MM.1S (cell line): ENCODE measurements at regions not wholly inside any gene's neighbourhood (a gene's known extent, or its start where the extent isn't known, plus 50 kb on each side); places are given as distances from the start of the nearest gene placed in this dataset.

Experiments used
- EZH2 ChIP-seq: fragments of 300-600 bp; sonication (generic); optimal IDR thresholded peaks from 2 replicates; pipeline ENCODE3; 2017; ENCODE audit warnings: low read depth, mild to moderate bottlenecking, antibody characterized with exemption, low read length, mixed read lengths
- EZH2phosphoT487 ChIP-seq: fragments of 300-600 bp; sonication (generic); IDR thresholded peaks from 2 replicates; pipeline ENCODE4 v1.6.1; 2018; ENCODE audit warnings: antibody characterized with exemption, low read length
- TF ChIP-seq, protein P1 (sequence below): fragments of 300-600 bp; sonication (generic); IDR thresholded peaks from 2 replicates; pipeline ENCODE4 v1.5.1; 2016; ENCODE audit warnings: antibody characterized with exemption, low read length, mixed read lengths

DNA sequence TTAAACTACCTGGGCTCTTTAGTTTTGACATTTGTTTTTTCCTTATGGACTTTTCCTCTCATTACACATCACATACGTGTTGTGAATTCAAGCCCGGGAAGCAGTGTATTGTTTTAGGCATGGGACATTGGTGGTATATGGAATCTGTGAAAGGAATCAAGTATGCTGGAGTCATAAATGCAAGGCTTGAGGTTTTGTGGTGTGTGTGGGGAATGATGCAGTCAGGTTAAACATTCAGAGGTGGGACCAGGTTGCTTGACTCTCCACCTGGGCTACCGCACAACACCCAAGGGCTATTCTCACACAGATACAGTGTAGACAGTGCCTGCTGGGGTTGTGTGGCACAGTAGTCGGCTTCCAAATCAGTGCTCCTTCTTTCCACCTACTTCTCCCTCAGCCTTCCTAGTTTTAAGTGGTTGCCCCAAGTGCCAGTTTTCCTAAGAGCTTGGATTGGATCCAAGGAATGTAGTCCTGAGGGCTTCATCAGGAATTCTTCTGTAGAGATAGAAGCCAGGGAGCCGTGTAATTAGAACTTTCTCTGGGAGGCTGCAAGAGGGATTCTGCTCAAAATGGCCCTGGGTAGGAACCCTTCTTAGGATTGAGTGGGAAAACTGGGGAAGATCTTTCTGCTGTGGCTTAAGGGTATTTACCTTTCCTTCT lies 243.7 kb downstream of the C12orf75 start:
- TF ChIP-seq, protein P1, sequence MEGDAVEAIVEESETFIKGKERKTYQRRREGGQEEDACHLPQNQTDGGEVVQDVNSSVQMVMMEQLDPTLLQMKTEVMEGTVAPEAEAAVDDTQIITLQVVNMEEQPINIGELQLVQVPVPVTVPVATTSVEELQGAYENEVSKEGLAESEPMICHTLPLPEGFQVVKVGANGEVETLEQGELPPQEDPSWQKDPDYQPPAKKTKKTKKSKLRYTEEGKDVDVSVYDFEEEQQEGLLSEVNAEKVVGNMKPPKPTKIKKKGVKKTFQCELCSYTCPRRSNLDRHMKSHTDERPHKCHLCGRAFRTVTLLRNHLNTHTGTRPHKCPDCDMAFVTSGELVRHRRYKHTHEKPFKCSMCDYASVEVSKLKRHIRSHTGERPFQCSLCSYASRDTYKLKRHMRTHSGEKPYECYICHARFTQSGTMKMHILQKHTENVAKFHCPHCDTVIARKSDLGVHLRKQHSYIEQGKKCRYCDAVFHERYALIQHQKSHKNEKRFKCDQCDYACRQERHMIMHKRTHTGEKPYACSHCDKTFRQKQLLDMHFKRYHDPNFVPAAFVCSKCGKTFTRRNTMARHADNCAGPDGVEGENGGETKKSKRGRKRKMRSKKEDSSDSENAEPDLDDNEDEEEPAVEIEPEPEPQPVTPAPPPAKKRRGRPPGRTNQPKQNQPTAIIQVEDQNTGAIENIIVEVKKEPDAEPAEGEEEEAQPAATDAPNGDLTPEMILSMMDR = no peak
- TF ChIP-seq EZH2 (no peak), EZH2phosphoT487 (no peak)
